MM.1S (cell line): ENCODE measurements at regions not wholly inside any gene's neighbourhood (a gene's known extent, or its start where the extent isn't known, plus 50 kb on each side); places are given as distances from the start of the nearest gene placed in this dataset.

Source experiments
- DNase-seq: peaks from one replicate; pipeline ENCODE4 v3.0.0-alpha.2; 2015
- H2AFZ ChIP-seq: fragments of 300-600 bp; sonication (generic); 2 replicates; pipeline ENCODE4 v1.6.0; 2016; ENCODE audit warnings: antibody characterized with exemption, low read length
- H3F3A ChIP-seq: fragments of 300-600 bp; sonication (generic); 2 replicates; pipeline ENCODE4 v1.6.1; 2016; ENCODE audit warnings: mild to moderate bottlenecking, antibody characterized with exemption, low read length, moderate library complexity, mixed read lengths; ENCODE audit not compliant: insufficient read depth
- H3K27ac ChIP-seq: fragments of 300-600 bp; sonication (generic); 2 replicates; pipeline ENCODE4 v1.5.1; 2016; ENCODE audit warnings: mild to moderate bottlenecking, low read length
- H3K27me3 ChIP-seq: fragments of 300-600 bp; sonication (generic); replicated peaks from 2 replicates; pipeline ENCODE4 v1.6.0; 2016; ENCODE audit warnings: low read length; ENCODE audit not compliant: insufficient read depth
- H3K36me3 ChIP-seq: fragments of 300-600 bp; sonication (generic); replicated peaks from 2 replicates; pipeline ENCODE4 v1.6.1; 2016; ENCODE audit warnings: mild to moderate bottlenecking, low read length, mixed read lengths; ENCODE audit not compliant: insufficient read depth
- H3K4me1 ChIP-seq: fragments of 300-600 bp; sonication (generic); 2 replicates; pipeline ENCODE4 v1.6.1; 2016; ENCODE audit warnings: low read length, mixed read lengths
- H3K4me2 ChIP-seq: fragments of 300-600 bp; sonication (generic); 2 replicates; pipeline ENCODE4 v1.6.0; 2016; ENCODE audit warnings: low read depth, low read length
- H3K4me3 ChIP-seq: fragments of 300-600 bp; sonication (generic); 2 replicates; pipeline ENCODE4 v1.5.1; 2016; ENCODE audit warnings: low read length, mixed read lengths
- H3K79me2 ChIP-seq: fragments of 300-600 bp; sonication (generic); 2 replicates; pipeline ENCODE4 v1.6.1; 2016; ENCODE audit warnings: mixed run types, low read length, mixed read lengths
- H3K9ac ChIP-seq: fragments of 300-600 bp; sonication (generic); 2 replicates; pipeline ENCODE4 v1.6.1; 2016; ENCODE audit warnings: low read length, mixed read lengths
- H3K9me2 ChIP-seq: fragments of 300-600 bp; sonication (generic); replicated peaks from 2 replicates; pipeline ENCODE4 v1.6.1; 2016; ENCODE audit warnings: mild to moderate bottlenecking, low read length, mixed read lengths; ENCODE audit not compliant: insufficient read depth
- H3K9me3 ChIP-seq: fragments of 300-600 bp; sonication (generic); replicated peaks from 2 replicates; pipeline ENCODE4 v1.6.1; 2016; ENCODE audit warnings: mild to moderate bottlenecking, low read length, mixed read lengths; ENCODE audit not compliant: insufficient read depth
- H4K20me1 ChIP-seq: fragments of 300-600 bp; sonication (generic); 2 replicates; pipeline ENCODE4 v1.6.1; 2016; ENCODE audit warnings: mild to moderate bottlenecking, low read length, moderate library complexity, mixed read lengths; ENCODE audit not compliant: insufficient read depth
- EZH2 ChIP-seq: fragments of 300-600 bp; sonication (generic); optimal IDR thresholded peaks from 2 replicates; pipeline ENCODE3; 2017; ENCODE audit warnings: low read depth, mild to moderate bottlenecking, antibody characterized with exemption, low read length, mixed read lengths
- EZH2phosphoT487 ChIP-seq: fragments of 300-600 bp; sonication (generic); IDR thresholded peaks from 2 replicates; pipeline ENCODE4 v1.6.1; 2018; ENCODE audit warnings: antibody characterized with exemption, low read length
- TF ChIP-seq, protein P1 (sequence below): fragments of 300-600 bp; sonication (generic); IDR thresholded peaks from 2 replicates; pipeline ENCODE4 v1.5.1; 2016; ENCODE audit warnings: antibody characterized with exemption, low read length, mixed read lengths

DNA sequence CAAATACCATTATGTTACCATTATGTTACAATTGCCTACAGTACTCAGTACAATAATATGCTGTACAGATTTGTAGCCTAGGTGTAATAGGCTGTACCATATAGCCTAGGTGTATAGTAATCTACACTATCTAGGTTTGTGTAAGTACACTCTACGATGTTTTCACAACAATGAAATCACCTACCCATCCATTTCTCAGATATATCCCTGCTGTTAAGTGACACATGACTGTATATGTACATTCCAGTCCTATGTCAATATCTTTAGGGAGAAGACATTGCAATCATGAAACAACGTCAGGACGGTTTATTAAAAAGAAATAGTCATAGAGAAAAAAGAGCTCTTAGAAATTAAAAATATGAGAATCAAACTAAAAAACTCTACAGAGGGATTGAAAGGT, 119.0 kb upstream of the CDC42EP3 start:
- no peaks in the 10 kb centered on the region for H3K9me3 ChIP-seq
- no peaks in the 10 kb centered on the region for H4K20me1 ChIP-seq
- no peak for DNase-seq
- H3K27ac ChIP-seq, result no peak overlapping the region
- no peaks in the 10 kb centered on the region for H3K79me2 ChIP-seq
- no peak overlapping the region for H3K4me3 ChIP-seq
- H3K4me1 ChIP-seq, result no peaks in the 10 kb centered on the region
- H2AFZ ChIP-seq, result no peak overlapping the region
- no peaks in the 10 kb centered on the region for H3K27me3 ChIP-seq
- no peak overlapping the region for H3K9ac ChIP-seq
- H3K9me2 ChIP-seq, result no peaks in the 10 kb centered on the region
- TF ChIP-seq, protein P1, sequence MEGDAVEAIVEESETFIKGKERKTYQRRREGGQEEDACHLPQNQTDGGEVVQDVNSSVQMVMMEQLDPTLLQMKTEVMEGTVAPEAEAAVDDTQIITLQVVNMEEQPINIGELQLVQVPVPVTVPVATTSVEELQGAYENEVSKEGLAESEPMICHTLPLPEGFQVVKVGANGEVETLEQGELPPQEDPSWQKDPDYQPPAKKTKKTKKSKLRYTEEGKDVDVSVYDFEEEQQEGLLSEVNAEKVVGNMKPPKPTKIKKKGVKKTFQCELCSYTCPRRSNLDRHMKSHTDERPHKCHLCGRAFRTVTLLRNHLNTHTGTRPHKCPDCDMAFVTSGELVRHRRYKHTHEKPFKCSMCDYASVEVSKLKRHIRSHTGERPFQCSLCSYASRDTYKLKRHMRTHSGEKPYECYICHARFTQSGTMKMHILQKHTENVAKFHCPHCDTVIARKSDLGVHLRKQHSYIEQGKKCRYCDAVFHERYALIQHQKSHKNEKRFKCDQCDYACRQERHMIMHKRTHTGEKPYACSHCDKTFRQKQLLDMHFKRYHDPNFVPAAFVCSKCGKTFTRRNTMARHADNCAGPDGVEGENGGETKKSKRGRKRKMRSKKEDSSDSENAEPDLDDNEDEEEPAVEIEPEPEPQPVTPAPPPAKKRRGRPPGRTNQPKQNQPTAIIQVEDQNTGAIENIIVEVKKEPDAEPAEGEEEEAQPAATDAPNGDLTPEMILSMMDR, result no peak
- TF ChIP-seq EZH2phosphoT487 (no peak), EZH2 (no peak)
- no peak overlapping the region for H3K4me2 ChIP-seq
- no peaks in the 10 kb centered on the region for H3K36me3 ChIP-seq
- no peaks in the 10 kb centered on the region for H3F3A ChIP-seq

DNA sequence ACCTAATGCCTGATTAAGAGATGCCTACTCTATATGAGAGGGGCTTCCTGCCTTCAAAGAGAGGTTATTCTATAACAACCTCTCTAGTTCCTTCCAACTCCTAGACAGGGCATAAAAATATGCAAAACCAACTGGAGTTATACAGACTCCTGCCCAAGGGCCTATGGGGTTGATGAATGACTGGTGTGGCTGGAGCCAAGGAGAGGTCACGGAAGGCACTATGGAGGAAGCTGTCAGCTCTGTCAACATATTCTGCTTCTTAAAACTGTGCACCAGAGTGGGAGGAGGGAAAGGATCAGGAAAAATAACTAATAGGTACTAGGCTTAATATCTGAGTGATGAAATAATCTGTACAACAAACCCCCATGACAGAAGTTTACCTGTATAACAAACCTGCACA, 120.9 kb upstream of the CDC42EP3 start:
- Histone ChIP-seq H3K9me3 (no peaks in the 10 kb centered on the region), H3K4me3 (no peak overlapping the region), H3K27ac (no peak overlapping the region), H3K9ac (no peak overlapping the region), H3K36me3 (no peaks in the 10 kb centered on the region), H4K20me1 (no peaks in the 10 kb centered on the region), H3K4me2 (no peak overlapping the region), H3K9me2 (no peaks in the 10 kb centered on the region), H3K4me1 (no peaks in the 10 kb centered on the region), H3F3A (no peaks in the 10 kb centered on the region), H3K27me3 (no peaks in the 10 kb centered on the region), H3K79me2 (no peaks in the 10 kb centered on the region), H2AFZ (no peak overlapping the region)
- TF ChIP-seq, protein P1, result no peak
- TF ChIP-seq EZH2phosphoT487 (no peak), EZH2 (no peak)
- DNase-seq, result no peak

DNA sequence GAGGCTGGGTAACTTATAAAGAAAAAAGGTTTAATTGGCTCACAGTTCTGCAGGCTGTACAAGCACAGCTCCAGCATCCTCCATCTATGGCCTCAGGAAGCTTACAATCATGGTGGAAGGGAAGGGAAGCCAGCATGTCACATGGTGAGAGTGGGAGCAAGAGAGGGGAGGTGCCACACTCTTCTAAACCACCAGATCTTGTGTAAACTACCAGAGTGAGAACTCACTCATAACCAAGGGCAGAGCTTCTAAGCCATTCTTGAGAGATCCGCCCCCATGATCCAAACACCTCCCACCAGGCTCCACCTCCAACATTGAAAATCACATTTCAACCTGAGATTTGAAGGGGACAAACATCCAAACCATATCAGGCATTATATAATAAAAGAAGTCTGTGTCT, 121.6 kb upstream of the CDC42EP3 start:
- H3K27me3 ChIP-seq, result no peaks in the 10 kb centered on the region
- H3K4me2 ChIP-seq, result no peak overlapping the region
- H3K36me3 ChIP-seq, result no peaks in the 10 kb centered on the region
- TF ChIP-seq EZH2 (no peak), EZH2phosphoT487 (no peak)
- TF ChIP-seq, protein P1, result no peak
- no peaks in the 10 kb centered on the region for H3K4me1 ChIP-seq
- no peak overlapping the region for H3K9ac ChIP-seq
- H3K9me2 ChIP-seq, result no peaks in the 10 kb centered on the region
- H3F3A ChIP-seq, result no peaks in the 10 kb centered on the region
- H3K9me3 ChIP-seq, result no peaks in the 10 kb centered on the region
- no peak overlapping the region for H2AFZ ChIP-seq
- DNase-seq, result no peak
- H3K79me2 ChIP-seq, result no peaks in the 10 kb centered on the region
- no peaks in the 10 kb centered on the region for H4K20me1 ChIP-seq
- H3K4me3 ChIP-seq, result no peak overlapping the region
- H3K27ac ChIP-seq, result no peak overlapping the region
